HG03432 (cell line): ENCODE measurements at regions not wholly inside any gene's neighbourhood (a gene's known extent, or its start where the extent isn't known, plus 50 kb on each side); places are given as distances from the start of the nearest gene placed in this dataset.
"Not testable (repeated sequence)": the region's sequence is repeated elsewhere in the genome, so short reads cannot be mapped to it uniquely, and the experiment has no call there.

Source experiments
- ATAC-seq: cut with Tn5 transposase; IDR thresholded peaks from one replicate; pipeline ENCODE4 v1.9.1; 2021; ENCODE audit warnings: mild to moderate bottlenecking, moderate library complexity; ENCODE audit not compliant: unreplicated experiment

- no peak for ATAC-seq
Observed at GRCh38 chr15:53133255-53133850, 343.2 kb upstream of the ONECUT1 start.

- ATAC-seq: no peak
Observed at GRCh38 chr15:53130943-53131342, 340.8 kb upstream of the ONECUT1 start.

- no peak for ATAC-seq
Observed at GRCh38 chr15:53129121-53129904, 339.2 kb upstream of the ONECUT1 start.

GRCh38 chr15:53128652-53129051 lies 338.5 kb upstream of the ONECUT1 start:
- ATAC-seq: no peak

GRCh38 chr15:53126144-53126543 lies 336.0 kb upstream of the ONECUT1 start:
- ATAC-seq: no peak

- no peak for ATAC-seq
Observed at GRCh38 chr15:53122818-53123217, 332.7 kb upstream of the ONECUT1 start.

- not testable (repeated sequence) for ATAC-seq
Observed at GRCh38 chr15:53116915-53117314, 326.8 kb upstream of the ONECUT1 start.

GRCh38 chr15:53116169-53116568 lies 326.0 kb upstream of the ONECUT1 start:
- ATAC-seq: no peak

- ATAC-seq: no peak
Observed at GRCh38 chr15:53115563-53115962, 325.4 kb upstream of the ONECUT1 start.

- ATAC-seq: no peak
Observed at GRCh38 chr15:53114960-53115359, 324.8 kb upstream of the ONECUT1 start.

- no peak for ATAC-seq
Observed at GRCh38 chr15:53110999-53111398, 320.9 kb upstream of the ONECUT1 start.

- no peak for ATAC-seq
Observed at GRCh38 chr15:53108319-53108718, 318.2 kb upstream of the ONECUT1 start.

- ATAC-seq: no peak
Observed at GRCh38 chr15:53107855-53108254, 317.7 kb upstream of the ONECUT1 start.

GRCh38 chr15:53106505-53107286 lies 316.6 kb upstream of the ONECUT1 start:
- no peak for ATAC-seq

- no peak for ATAC-seq
Observed at GRCh38 chr15:53102483-53102882, 312.3 kb upstream of the ONECUT1 start.

GRCh38 chr15:53080484-53080883 lies 290.3 kb upstream of the ONECUT1 start:
- no peak for ATAC-seq

GRCh38 chr15:53074221-53074620 lies 284.1 kb upstream of the ONECUT1 start:
- no peak for ATAC-seq

GRCh38 chr15:53072077-53072476 lies 281.9 kb upstream of the ONECUT1 start:
- no peak for ATAC-seq

GRCh38 chr15:53068636-53069035 lies 278.5 kb upstream of the ONECUT1 start:
- no peak for ATAC-seq

GRCh38 chr15:53059273-53060043 lies 269.3 kb upstream of the ONECUT1 start:
- no peak for ATAC-seq

- no peak for ATAC-seq
Observed at GRCh38 chr15:53046153-53046790, 256.1 kb upstream of the ONECUT1 start.
